ENCODE measurements at regions not wholly inside any gene's neighbourhood (a gene's known extent, or its start where the extent isn't known, plus 50 kb on each side); places are given as distances from the start of the nearest gene placed in this dataset.

DNA sequence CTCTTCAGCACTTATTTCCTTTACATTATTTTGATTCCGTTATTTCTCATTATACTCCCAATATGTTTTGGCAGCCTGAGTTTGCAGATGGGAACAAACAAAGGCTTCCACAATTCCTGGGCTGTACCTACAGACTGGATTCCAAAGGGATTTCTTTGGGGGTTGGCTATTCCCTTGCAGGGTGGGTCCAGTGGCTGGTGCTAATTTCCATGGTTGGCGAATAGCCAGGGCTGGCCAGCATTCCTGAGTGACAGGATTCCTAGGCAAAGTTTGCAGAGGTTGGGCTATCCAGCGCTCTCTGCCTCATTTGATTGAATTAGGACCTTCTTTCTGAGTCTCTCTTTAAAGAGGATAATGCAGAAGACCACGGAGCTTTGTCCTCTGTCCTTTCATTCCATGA lies 207.4 kb downstream of the MAF start:
- Histone ChIP-seq H3K36me3 (ENCODE audit: control insufficient read depth in 4 of 4, insufficient read depth in 3 of 4, low read depth in 1 of 4, low read length in 3 of 4) (no peaks in the 10 kb centered on the region), H3K4me1 (ENCODE audit: control insufficient read depth in 4 of 4, insufficient read depth in 4 of 4, low read length in 3 of 4) (no peaks in the 10 kb centered on the region), H3K9ac (ENCODE audit: low read depth in 1 of 2, low read length in 2 of 2) (no peak overlapping the region), H3K9me3 (ENCODE audit: control insufficient read depth in 4 of 4, low read length in 3 of 4) (no peaks in the 10 kb centered on the region), H3K27me3 (ENCODE audit: control insufficient read depth in 4 of 4, insufficient read depth in 4 of 4, low read length in 3 of 4) (no peaks in the 10 kb centered on the region), H3K27ac (ENCODE audit: low read depth in 1 of 2, low read length in 2 of 2) (no peak overlapping the region), H3K4me3 (ENCODE audit: low read depth in 1 of 3, low read length in 3 of 3) (no peak overlapping the region)
- no peak for DNase-seq (ENCODE audit: low spot score)
- WGBS, result 76% methylated on average over 4 of the region's 4 CpGs
- TF ChIP-seq RAD21 (IDR thresholded peaks at IDR 0.05) (no peak), ZBTB33 (IDR thresholded peaks at IDR 0.05) (no peak), GABPA (IDR thresholded peaks at IDR 0.05 in 1 of 2, conservative IDR thresholded peaks at IDR 0.05 in 1 of 2) (no peak), EGR1 (IDR thresholded peaks at IDR 0.05; ENCODE audit: low read depth in 2 of 2) (no peak), NR2F2 (IDR thresholded peaks at IDR 0.05) (no peak), JUND (IDR thresholded peaks at IDR 0.05) (no peak), HNF4A (conservative IDR thresholded peaks at IDR 0.05) (no peak), RXRA (IDR thresholded peaks at IDR 0.05) (no peak), REST (IDR thresholded peaks at IDR 0.05) (no peak), YY1 (IDR thresholded peaks at IDR 0.05) (no peak)
- TF ChIP-seq, protein P1, sequence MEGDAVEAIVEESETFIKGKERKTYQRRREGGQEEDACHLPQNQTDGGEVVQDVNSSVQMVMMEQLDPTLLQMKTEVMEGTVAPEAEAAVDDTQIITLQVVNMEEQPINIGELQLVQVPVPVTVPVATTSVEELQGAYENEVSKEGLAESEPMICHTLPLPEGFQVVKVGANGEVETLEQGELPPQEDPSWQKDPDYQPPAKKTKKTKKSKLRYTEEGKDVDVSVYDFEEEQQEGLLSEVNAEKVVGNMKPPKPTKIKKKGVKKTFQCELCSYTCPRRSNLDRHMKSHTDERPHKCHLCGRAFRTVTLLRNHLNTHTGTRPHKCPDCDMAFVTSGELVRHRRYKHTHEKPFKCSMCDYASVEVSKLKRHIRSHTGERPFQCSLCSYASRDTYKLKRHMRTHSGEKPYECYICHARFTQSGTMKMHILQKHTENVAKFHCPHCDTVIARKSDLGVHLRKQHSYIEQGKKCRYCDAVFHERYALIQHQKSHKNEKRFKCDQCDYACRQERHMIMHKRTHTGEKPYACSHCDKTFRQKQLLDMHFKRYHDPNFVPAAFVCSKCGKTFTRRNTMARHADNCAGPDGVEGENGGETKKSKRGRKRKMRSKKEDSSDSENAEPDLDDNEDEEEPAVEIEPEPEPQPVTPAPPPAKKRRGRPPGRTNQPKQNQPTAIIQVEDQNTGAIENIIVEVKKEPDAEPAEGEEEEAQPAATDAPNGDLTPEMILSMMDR (IDR thresholded peaks at IDR 0.05; ENCODE audit: low read depth, low read length, missing input control), result no peak
- TF ChIP-seq, protein P2, sequence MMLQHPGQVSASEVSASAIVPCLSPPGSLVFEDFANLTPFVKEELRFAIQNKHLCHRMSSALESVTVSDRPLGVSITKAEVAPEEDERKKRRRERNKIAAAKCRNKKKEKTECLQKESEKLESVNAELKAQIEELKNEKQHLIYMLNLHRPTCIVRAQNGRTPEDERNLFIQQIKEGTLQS (IDR thresholded peaks at IDR 0.05), result no peak

- no peak for DNase-seq (ENCODE audit: low spot score)
- H3K27me3 ChIP-seq (ENCODE audit: control insufficient read depth in 4 of 4, insufficient read depth in 4 of 4, low read length in 3 of 4), result no peaks in the 10 kb centered on the region
- TF ChIP-seq FOXA2 (IDR thresholded peaks at IDR 0.05) (no peak), RAD21 (IDR thresholded peaks at IDR 0.05) (no peak), ZBTB33 (IDR thresholded peaks at IDR 0.05) (no peak), NR2F2 (IDR thresholded peaks at IDR 0.05) (no peak), GABPA (IDR thresholded peaks at IDR 0.05 in 1 of 2, conservative IDR thresholded peaks at IDR 0.05 in 1 of 2) (no peak), EGR1 (IDR thresholded peaks at IDR 0.05; ENCODE audit: low read depth in 2 of 2) (no peak)
- TF ChIP-seq, protein P1 (IDR thresholded peaks at IDR 0.05; ENCODE audit: low read depth, low read length, missing input control), result no peak
- no peaks in the 10 kb centered on the region for H3K9me3 ChIP-seq (ENCODE audit: control insufficient read depth in 4 of 4, low read length in 3 of 4)
- no peak overlapping the region for H3K9ac ChIP-seq (ENCODE audit: low read depth in 1 of 2, low read length in 2 of 2)
- no peaks in the 10 kb centered on the region for H3K36me3 ChIP-seq (ENCODE audit: control insufficient read depth in 4 of 4, insufficient read depth in 3 of 4, low read depth in 1 of 4, low read length in 3 of 4)
- no peaks in the 10 kb centered on the region for H3K4me1 ChIP-seq (ENCODE audit: control insufficient read depth in 4 of 4, insufficient read depth in 4 of 4, low read length in 3 of 4)
- H3K27ac ChIP-seq (ENCODE audit: low read depth in 1 of 2, low read length in 2 of 2), result no peak overlapping the region
- no peak overlapping the region for H3K4me3 ChIP-seq (ENCODE audit: low read depth in 1 of 3, low read length in 3 of 3)
These were observed 208.5 kb downstream of the MAF start for GRCh38 chr16:79392081-79392480.
